ENCODE measurements at regions not wholly inside any gene's neighbourhood (a gene's known extent, or its start where the extent isn't known, plus 50 kb on each side); places are given as distances from the start of the nearest gene placed in this dataset.

- TF ChIP-seq, protein P1, sequence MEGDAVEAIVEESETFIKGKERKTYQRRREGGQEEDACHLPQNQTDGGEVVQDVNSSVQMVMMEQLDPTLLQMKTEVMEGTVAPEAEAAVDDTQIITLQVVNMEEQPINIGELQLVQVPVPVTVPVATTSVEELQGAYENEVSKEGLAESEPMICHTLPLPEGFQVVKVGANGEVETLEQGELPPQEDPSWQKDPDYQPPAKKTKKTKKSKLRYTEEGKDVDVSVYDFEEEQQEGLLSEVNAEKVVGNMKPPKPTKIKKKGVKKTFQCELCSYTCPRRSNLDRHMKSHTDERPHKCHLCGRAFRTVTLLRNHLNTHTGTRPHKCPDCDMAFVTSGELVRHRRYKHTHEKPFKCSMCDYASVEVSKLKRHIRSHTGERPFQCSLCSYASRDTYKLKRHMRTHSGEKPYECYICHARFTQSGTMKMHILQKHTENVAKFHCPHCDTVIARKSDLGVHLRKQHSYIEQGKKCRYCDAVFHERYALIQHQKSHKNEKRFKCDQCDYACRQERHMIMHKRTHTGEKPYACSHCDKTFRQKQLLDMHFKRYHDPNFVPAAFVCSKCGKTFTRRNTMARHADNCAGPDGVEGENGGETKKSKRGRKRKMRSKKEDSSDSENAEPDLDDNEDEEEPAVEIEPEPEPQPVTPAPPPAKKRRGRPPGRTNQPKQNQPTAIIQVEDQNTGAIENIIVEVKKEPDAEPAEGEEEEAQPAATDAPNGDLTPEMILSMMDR (IDR thresholded peaks at IDR 0.05; ENCODE audit: low read depth, low read length), result no peak
- TF ChIP-seq POLR2A (IDR thresholded peaks at IDR 0.05; ENCODE audit: extremely low read depth, insufficient read length), result no peak
- TF ChIP-seq MYC (IDR thresholded peaks at IDR 0.05; ENCODE audit: low read depth, low read length), result no peak
- no peak for TF ChIP-seq MAX (IDR thresholded peaks at IDR 0.05; ENCODE audit: low read depth, low read length)
Observed at GRCh38 chr14:97581016-97581415, 783.8 kb downstream of the VRK1 start.

Measured in NB4 (cell line).